HEK293 (cell line): ENCODE measurements at regions not wholly inside any gene's neighbourhood (a gene's known extent, or its start where the extent isn't known, plus 50 kb on each side); places are given as distances from the start of the nearest gene placed in this dataset.

ENCODE experiments used
- RBAK ChIP-seq: fragments of 450-650 bp; formaldehyde crosslinking; IDR thresholded peaks from 2 replicates; pipeline ENCODE4 v1.5.1; 2016; ENCODE audit warnings: missing biosample characterization, missing genetic modification characterization
- YY1 ChIP-seq: fragments of 450-650 bp; formaldehyde crosslinking; IDR thresholded peaks from 2 replicates; pipeline ENCODE4 v1.5.1; 2018; ENCODE audit warnings: missing biosample characterization, missing genetic modification characterization
- ZNF174 ChIP-seq: fragments of 450-650 bp; formaldehyde crosslinking; IDR thresholded peaks from 2 replicates; pipeline ENCODE4 v1.5.0; 2017; ENCODE audit warnings: missing biosample characterization, mild to moderate bottlenecking, missing genetic modification characterization
- ZNF426 ChIP-seq: fragments of 450-650 bp; formaldehyde crosslinking; IDR thresholded peaks from 2 replicates; pipeline ENCODE4 v1.5.1; 2017; ENCODE audit warnings: missing biosample characterization, missing genetic modification characterization, mild to moderate bottlenecking, inconsistent platforms, moderate library complexity
- ZNF747 ChIP-seq: fragments of 450-650 bp; formaldehyde crosslinking; IDR thresholded peaks from 2 replicates; pipeline ENCODE4 v1.5.1; 2016; ENCODE audit warnings: missing biosample characterization, missing genetic modification characterization
- ZSCAN16 ChIP-seq: fragments of 450-650 bp; formaldehyde crosslinking; IDR thresholded peaks from 2 replicates; pipeline ENCODE4 v1.5.1; 2016; ENCODE audit warnings: missing biosample characterization, missing genetic modification characterization
- TF ChIP-seq, protein P1 (sequence below): fragments of 450-650 bp; formaldehyde crosslinking; IDR thresholded peaks from 2 replicates; pipeline ENCODE4 v1.5.1; 2016; ENCODE audit warnings: missing biosample characterization, missing genetic modification characterization
- TF ChIP-seq, protein P2 (sequence below): fragments of 450-650 bp; formaldehyde crosslinking; optimal IDR thresholded peaks from 2 replicates; pipeline ENCODE3; 2016; ENCODE audit warnings: missing biosample characterization, mild to moderate bottlenecking, missing genetic modification characterization

DNA sequence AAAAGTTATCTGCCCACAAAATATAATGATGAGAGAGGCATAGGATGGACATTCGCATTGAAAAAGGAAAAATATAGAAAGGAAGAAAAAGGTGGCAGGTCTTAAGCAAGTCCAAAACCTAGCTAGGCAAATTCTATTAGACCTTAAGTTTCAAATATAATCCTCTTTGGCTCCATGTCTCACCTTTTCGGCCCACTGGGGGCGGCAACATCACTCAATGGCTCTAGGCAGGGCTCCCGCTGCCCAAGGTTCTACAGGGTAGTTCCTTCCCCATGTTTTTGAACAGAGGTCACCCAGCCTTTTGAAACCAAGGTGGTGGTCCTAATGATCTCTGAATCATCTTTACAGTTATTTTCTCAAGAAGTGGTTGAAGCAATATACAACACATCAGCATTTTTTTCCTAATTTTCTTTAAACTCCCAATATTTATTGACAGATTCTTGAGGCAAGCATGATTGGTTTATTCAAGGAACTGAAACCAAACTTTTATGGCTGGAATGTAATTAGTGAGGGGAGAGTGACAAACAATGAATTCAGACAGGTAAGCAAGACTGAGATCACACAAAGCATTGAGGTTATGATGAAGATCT lies 309.4 kb downstream of the ANTXR2 start:
- TF ChIP-seq ZNF426 (tag by site-specific recombination) (no peak), ZNF174 (tag by site-specific recombination) (no peak), ZNF747 (no peak), ZSCAN16 (no peak), YY1 (tag by site-specific recombination) (no peak), RBAK (tag by site-specific recombination) (no peak)
- TF ChIP-seq, protein P1, sequence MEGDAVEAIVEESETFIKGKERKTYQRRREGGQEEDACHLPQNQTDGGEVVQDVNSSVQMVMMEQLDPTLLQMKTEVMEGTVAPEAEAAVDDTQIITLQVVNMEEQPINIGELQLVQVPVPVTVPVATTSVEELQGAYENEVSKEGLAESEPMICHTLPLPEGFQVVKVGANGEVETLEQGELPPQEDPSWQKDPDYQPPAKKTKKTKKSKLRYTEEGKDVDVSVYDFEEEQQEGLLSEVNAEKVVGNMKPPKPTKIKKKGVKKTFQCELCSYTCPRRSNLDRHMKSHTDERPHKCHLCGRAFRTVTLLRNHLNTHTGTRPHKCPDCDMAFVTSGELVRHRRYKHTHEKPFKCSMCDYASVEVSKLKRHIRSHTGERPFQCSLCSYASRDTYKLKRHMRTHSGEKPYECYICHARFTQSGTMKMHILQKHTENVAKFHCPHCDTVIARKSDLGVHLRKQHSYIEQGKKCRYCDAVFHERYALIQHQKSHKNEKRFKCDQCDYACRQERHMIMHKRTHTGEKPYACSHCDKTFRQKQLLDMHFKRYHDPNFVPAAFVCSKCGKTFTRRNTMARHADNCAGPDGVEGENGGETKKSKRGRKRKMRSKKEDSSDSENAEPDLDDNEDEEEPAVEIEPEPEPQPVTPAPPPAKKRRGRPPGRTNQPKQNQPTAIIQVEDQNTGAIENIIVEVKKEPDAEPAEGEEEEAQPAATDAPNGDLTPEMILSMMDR (tag by site-specific recombination) = no peak
- TF ChIP-seq, protein P2, sequence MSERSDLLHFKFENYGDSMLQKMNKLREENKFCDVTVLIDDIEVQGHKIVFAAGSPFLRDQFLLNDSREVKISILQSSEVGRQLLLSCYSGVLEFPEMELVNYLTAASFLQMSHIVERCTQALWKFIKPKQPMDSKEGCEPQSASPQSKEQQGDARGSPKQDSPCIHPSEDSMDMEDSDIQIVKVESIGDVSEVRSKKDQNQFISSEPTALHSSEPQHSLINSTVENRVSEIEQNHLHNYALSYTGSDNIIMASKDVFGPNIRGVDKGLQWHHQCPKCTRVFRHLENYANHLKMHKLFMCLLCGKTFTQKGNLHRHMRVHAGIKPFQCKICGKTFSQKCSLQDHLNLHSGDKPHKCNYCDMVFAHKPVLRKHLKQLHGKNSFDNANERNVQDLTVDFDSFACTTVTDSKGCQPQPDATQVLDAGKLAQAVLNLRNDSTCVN (tag by site-specific recombination) = no peak
